Epithelial cell of esophagus (primary cell): ENCODE measurements at regions not wholly inside any gene's neighbourhood (a gene's known extent, or its start where the extent isn't known, plus 50 kb on each side); places are given as distances from the start of the nearest gene placed in this dataset.

Experiments
- DNase-seq: peaks from one replicate; pipeline ENCODE4 v3.0.0; 2010; ENCODE audit warnings: low read depth
- H3K4me3 ChIP-seq: 2 replicates; pipeline ENCODE4 v1.5.1; 2011; ENCODE audit warnings: mild to moderate bottlenecking, low read length, control low read depth
- CTCF ChIP-seq: IDR thresholded peaks from 2 replicates; pipeline ENCODE4 v1.5.1; 2011; ENCODE audit warnings: low read depth, mild to moderate bottlenecking, low read length, control low read depth, inconsistent platforms; ENCODE audit not compliant: insufficient read depth; ENCODE audit errors: missing control alignments

- DNase-seq = no peak
- H3K4me3 ChIP-seq = no peak overlapping the region
- no peak for TF ChIP-seq CTCF
Observed at GRCh38 chr7:46685051-46685450, 764.0 kb upstream of the IGFBP3 start.

- DNase-seq = peak; percentile 11
- TF ChIP-seq CTCF = no peak
- H3K4me3 ChIP-seq = no peak overlapping the region
Observed at GRCh38 chr7:46682836-46683624, 762.0 kb upstream of the IGFBP3 start.

GRCh38 chr7:46681865-46682503, 760.9 kb upstream of the IGFBP3 start:
- no peak for TF ChIP-seq CTCF
- H3K4me3 ChIP-seq = no peak overlapping the region
- DNase-seq = no peak

- no peak overlapping the region for H3K4me3 ChIP-seq
- DNase-seq = peak; percentile 47
- TF ChIP-seq CTCF = no peak
Observed at GRCh38 chr7:46680147-46680546, 759.1 kb upstream of the IGFBP3 start.

GRCh38 chr7:46679671-46680070, 758.6 kb upstream of the IGFBP3 start:
- TF ChIP-seq CTCF = no peak
- DNase-seq = no peak
- no peak overlapping the region for H3K4me3 ChIP-seq

GRCh38 chr7:46678421-46678820, 757.3 kb upstream of the IGFBP3 start:
- no peak for DNase-seq
- TF ChIP-seq CTCF = no peak
- H3K4me3 ChIP-seq = no peak overlapping the region
